Peyer's patch (tissue), 4 donors: ENCODE measurements at regions not wholly inside any gene's neighbourhood (a gene's known extent, or its start where the extent isn't known, plus 50 kb on each side); places are given as distances from the start of the nearest gene placed in this dataset.

ENCODE experiments used
- DNase-seq, 3 donors: peaks; one replicate each; pipeline ENCODE4 v3.0.0-alpha.2; 2017 to 2019
- H3K27ac ChIP-seq, 4 donors: fragments of 200-600 bp; sonication (generic); one replicate each; pipeline ENCODE4 v1.5.1; 2016 to 2019
- H3K27me3 ChIP-seq, 2 donors: fragments of 200-600 bp; sonication (generic); one replicate each; pipeline ENCODE4 v1.5.1; 2019
- H3K36me3 ChIP-seq, 3 donors: fragments of 200-600 bp; sonication (generic); one replicate each; pipeline ENCODE4 v1.5.1; 2016 to 2019
- H3K4me1 ChIP-seq, 4 donors: fragments of 200-600 bp; sonication (generic); one replicate each; pipeline ENCODE4 v1.5.1; 2016 to 2019
- H3K4me3 ChIP-seq, 4 donors: fragments of 200-600 bp; sonication (generic); 1 replicate in 3 of 4; 2 replicates in 1 of 4; pipeline ENCODE4 v1.5.1; 2016 to 2019; ENCODE audit warnings: mild to moderate bottlenecking in 1 of 4
- H3K9me3 ChIP-seq, 4 donors: fragments of 200-600 bp; sonication (generic); one replicate each; pipeline ENCODE4 v1.5.1; 2016 to 2019; ENCODE audit warnings: mild to moderate bottlenecking in 1 of 4
- POLR2A ChIP-seq, 2 donors: fragments of 450-650 bp; IDR thresholded peaks; one replicate each; pipeline ENCODE4 v1.5.1; 2017; ENCODE audit warnings: antibody characterized with exemption in 2 of 2, mild to moderate bottlenecking in 2 of 2, moderate library complexity in 2 of 2
- TF ChIP-seq, protein P1 (sequence below), 6 experiments: fragments of 450-650 bp in 4 of 6; fragments of 200-600 bp in 2 of 6; sonication (generic) in 1 of 6; IDR thresholded peaks; one replicate each; pipeline ENCODE4 v1.5.1; 2017 to 2019; ENCODE audit warnings: antibody characterized with exemption in 6 of 6, mild to moderate bottlenecking in 3 of 6, moderate library complexity in 1 of 6

DNA sequence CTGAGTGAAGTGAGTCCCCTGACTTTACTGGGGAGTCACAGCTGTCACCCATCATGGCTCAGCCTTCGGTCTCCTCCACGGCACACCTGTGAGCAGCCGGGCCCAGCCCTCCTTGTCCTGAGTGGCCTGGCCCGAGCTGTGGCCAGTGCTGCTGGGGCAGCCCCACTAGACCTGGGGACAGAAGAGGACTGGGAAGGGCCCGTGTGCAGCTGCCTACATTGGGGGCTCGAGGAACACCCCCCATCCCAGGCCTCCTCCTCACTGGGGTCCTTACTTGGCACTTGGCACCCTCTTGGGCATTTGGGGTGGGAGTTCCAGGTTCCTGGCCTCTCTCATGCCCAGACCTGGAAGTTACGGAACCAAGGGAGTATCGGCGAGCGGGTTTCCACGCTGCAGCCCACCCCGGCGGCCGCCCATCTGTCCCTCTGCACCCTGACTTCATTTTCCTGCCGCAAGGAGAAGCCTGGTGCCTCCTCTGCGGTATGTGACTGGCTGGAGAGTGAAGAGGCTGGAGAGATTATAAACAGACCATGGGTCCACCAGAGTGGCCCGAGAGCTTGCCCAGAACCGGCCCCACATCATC, 179.7 kb downstream of the KIF26A start:
- TF ChIP-seq, protein P1, sequence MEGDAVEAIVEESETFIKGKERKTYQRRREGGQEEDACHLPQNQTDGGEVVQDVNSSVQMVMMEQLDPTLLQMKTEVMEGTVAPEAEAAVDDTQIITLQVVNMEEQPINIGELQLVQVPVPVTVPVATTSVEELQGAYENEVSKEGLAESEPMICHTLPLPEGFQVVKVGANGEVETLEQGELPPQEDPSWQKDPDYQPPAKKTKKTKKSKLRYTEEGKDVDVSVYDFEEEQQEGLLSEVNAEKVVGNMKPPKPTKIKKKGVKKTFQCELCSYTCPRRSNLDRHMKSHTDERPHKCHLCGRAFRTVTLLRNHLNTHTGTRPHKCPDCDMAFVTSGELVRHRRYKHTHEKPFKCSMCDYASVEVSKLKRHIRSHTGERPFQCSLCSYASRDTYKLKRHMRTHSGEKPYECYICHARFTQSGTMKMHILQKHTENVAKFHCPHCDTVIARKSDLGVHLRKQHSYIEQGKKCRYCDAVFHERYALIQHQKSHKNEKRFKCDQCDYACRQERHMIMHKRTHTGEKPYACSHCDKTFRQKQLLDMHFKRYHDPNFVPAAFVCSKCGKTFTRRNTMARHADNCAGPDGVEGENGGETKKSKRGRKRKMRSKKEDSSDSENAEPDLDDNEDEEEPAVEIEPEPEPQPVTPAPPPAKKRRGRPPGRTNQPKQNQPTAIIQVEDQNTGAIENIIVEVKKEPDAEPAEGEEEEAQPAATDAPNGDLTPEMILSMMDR (IDR thresholded peaks at IDR 0.05): no peak
- no peak for TF ChIP-seq POLR2A (IDR thresholded peaks at IDR 0.05)
- peak in 1 of 3 donors; percentile 40 for DNase-seq
- Histone ChIP-seq H3K36me3 (no peaks in the 10 kb centered on the region), H3K9me3 (no peaks in the 10 kb centered on the region), H3K27me3 (no peaks in the 10 kb centered on the region), H3K4me1 (peaks cover 0 to 6% (median 0%) of the 10 kb centered on the region in 4 donors), H3K27ac (no peak overlapping the region), H3K4me3 (no peak overlapping the region)

DNA sequence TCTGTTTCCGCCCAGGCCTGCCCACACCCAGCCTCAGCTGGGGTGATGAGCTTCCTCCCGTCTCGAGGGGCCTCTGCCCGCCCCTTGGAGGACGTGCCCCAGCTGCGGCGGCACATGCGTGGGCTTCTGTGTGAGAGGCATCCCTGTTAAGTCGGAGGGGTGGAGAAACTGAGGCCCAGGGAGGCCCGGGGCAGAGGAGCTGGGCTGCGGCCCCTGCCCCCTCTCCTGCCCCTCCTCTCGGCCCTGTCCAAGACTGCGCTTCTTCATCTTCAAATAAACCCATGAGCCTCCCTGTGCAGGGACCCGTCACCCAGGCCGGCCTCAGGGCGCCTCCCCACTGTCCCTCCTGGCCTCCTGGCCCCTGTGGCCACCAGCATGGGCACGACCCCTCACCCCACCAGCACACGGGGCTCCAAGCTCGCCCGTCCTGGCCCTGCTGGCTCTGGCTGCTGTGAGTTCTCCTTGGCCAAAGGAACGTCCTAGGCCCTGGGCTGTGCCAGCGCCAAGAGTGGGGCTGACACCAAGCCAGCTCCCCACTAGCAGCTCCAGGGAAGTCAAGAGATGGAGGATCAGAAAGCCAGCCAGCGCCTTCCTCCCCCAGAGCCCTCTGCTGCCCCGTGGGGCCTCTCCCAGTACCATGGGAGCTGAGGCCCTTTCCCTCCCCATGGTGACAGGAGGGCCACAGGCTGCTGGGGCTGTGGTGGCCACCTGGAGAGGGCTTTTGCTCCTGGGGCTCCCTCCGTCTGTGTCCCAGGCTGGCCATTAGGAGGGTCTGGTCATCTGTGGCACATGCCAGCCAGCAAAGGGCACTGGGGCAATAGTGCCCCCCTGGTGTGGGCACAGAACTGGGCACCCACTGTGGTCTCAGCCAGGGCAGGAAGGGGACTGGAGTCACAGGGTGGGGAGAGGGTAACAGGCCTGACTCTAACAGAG, 180.4 kb downstream of the KIF26A start:
- TF ChIP-seq, protein P1 (IDR thresholded peaks at IDR 0.05): no peak
- no peak for TF ChIP-seq POLR2A (IDR thresholded peaks at IDR 0.05)
- Histone ChIP-seq H3K36me3 (no peaks in the 10 kb centered on the region), H3K4me1 (peaks cover 0 to 6% (median 0%) of the 10 kb centered on the region in 4 donors), H3K27me3 (no peaks in the 10 kb centered on the region), H3K4me3 (no peak overlapping the region), H3K27ac (no peak overlapping the region), H3K9me3 (no peaks in the 10 kb centered on the region)
- peak in 2 of 3 donors; percentile 31 to 42 for DNase-seq

DNA sequence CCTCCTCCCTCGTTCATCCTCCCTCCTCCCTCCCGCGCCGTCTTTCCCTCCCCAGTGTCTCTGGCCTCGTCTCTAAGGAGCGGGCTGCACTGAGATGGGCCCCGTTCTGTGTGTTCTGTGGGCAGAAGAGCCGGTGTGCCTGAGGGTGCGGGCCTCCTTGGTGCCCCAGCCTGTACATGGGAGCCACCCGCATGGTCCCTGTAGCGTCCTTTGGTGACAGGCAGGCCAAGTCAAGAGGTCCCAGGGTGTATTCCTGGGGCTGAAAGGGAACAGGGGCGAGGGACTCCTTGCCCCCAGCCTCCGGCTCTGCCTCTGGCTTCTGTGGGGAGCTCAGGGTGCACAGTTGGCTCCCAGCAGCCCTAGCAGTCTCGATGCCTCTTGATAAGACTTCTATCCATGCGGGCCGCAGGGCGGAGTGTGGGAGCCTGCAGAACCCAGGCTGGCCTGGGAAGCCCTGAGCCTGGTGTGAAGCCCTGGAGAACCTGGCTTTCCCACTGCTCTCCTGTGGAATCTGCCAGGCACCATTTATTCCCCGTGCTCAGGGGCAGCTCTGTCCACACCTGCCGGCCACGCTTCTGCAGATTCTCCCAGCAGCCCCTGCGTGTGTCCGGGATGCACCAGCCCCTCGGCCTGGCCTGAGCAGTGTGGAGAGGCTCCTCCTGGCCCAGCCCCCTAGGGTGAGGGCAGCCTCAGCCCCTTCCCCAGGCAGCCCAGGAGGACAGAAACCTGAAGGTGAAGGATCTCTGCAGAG, 181.3 kb downstream of the KIF26A start:
- H3K27me3 ChIP-seq: no peaks in the 10 kb centered on the region
- no peak overlapping the region for H3K27ac ChIP-seq
- no peak overlapping the region for H3K4me3 ChIP-seq
- peaks cover 0 to 6% (median 0%) of the 10 kb centered on the region in 4 donors for H3K4me1 ChIP-seq
- TF ChIP-seq, protein P1 (IDR thresholded peaks at IDR 0.05): no peak
- TF ChIP-seq POLR2A (IDR thresholded peaks at IDR 0.05): no peak
- no peaks in the 10 kb centered on the region for H3K9me3 ChIP-seq
- H3K36me3 ChIP-seq: no peaks in the 10 kb centered on the region
- peak in 2 of 3 donors; percentile 36 to 44 for DNase-seq

DNA sequence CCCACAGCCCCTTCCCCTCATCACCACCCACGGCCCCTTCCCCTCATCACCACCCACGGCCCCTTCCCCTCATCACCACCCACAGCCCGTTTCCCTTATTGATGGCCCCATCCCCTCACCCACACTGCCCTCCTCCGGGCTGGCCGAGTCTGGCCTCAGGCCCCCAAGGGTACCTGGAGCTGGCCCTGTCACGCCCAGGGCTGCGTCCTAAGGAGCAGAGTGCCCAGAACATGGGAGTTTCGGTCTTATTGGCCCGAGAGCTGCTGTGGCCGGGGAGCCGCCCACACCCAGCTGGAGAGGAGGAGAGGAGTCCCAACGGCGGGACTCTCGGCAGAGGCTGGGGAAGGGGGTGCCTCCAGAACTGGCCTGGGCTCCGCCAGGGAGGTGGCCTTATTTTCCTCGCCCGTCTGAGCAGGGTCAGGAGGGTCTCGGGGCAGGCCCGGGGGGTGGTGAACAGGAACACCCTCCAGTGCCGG, 182.3 kb downstream of the KIF26A start:
- Histone ChIP-seq H3K36me3 (no peaks in the 10 kb centered on the region), H3K27ac (no peak overlapping the region), H3K9me3 (no peaks in the 10 kb centered on the region), H3K4me1 (peaks cover 0 to 6% (median 0%) of the 10 kb centered on the region in 4 donors), H3K4me3 (no peak overlapping the region), H3K27me3 (no peaks in the 10 kb centered on the region)
- DNase-seq: peak in 2 of 3 donors; percentile 34 to 39
- no peak for TF ChIP-seq POLR2A (IDR thresholded peaks at IDR 0.05)

DNA sequence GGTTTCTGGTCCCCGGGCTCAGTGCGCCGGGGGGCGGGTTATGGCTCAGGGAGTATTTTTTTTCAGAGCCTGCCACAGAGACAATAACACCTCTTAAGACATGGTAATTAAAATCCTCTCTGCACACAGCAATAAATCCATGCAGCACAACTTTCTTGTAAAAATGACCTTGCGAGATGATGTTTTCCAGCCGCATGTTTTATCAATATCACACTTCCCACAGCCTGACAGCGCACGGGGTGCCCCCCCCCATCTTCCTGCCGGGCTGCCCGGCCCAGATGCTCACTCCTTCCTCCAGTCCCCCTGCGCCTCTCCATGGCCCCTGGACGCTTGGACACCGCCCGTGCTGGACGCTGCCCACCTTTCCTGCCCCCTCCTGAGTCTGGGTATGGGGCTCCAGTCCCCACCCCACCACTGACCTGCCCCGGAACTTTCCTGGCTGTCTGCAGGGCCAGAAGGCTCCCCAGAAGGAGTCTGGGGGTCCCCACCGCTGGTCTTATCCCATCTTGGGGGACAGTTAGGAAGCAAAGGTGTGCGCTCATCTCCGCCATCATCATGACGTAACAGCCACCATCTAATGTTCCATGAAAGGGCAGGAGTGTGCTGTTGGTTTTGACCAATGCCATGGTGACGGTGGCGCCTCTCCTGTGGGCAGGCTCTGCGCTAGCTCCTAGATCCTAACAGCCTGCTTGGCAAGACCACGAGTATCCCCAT, 182.9 kb downstream of the KIF26A start:
- TF ChIP-seq POLR2A (IDR thresholded peaks at IDR 0.05): no peak
- TF ChIP-seq, protein P1 (IDR thresholded peaks at IDR 0.05): no peak

More for the DNA sequence above, 182.9 kb downstream of the KIF26A start:
- Histone ChIP-seq H3K4me1 (peaks cover 0 to 6% (median 0%) of the 10 kb centered on the region in 4 donors), H3K9me3 (no peaks in the 10 kb centered on the region), H3K4me3 (no peak overlapping the region), H3K36me3 (no peaks in the 10 kb centered on the region), H3K27me3 (no peaks in the 10 kb centered on the region), H3K27ac (no peak overlapping the region)
- peak in 1 of 3 donors; percentile 40 for DNase-seq
